Fibroblast of mammary gland (primary cell): ENCODE measurements at regions not wholly inside any gene's neighbourhood (a gene's known extent, or its start where the extent isn't known, plus 50 kb on each side); places are given as distances from the start of the nearest gene placed in this dataset.

ENCODE experiments used
- DNase-seq: peaks from one replicate; pipeline ENCODE4 v3.0.0-alpha.2; 2010; ENCODE audit warnings: low read depth
- H3K4me3 ChIP-seq: 2 replicates; pipeline ENCODE4 v1.5.1; 2011; ENCODE audit warnings: low read depth, mild to moderate bottlenecking, low read length, moderate library complexity; ENCODE audit not compliant: control insufficient read depth
- TF ChIP-seq, protein P1 (sequence below): conservative IDR thresholded peaks from 2 replicates; pipeline ENCODE4 v1.5.1; 2011; ENCODE audit warnings: low read depth, low read length, inconsistent platforms; ENCODE audit not compliant: control insufficient read depth, insufficient read depth

DNA sequence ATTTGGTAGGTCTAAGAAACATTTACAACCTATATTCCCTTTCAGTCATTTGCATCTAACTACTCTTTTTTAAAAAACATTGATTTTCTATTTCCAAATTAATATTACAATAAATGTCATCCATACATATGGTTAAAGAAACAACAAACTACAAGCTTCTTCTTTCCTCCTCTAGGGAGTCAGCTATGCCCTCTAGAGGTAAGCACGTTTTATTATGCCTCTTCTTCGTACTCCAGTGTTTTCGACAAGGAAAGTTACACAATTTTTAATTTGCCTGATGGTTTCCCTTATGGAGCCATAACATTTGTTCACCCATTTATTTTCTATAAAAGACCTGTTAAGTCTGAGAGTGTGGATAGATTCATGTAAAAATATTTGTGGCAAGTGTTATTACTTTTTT is 183.4 kb upstream of the CDH7 start:
- H3K4me3 ChIP-seq, result no peak overlapping the region
- no peak for DNase-seq
- TF ChIP-seq, protein P1, sequence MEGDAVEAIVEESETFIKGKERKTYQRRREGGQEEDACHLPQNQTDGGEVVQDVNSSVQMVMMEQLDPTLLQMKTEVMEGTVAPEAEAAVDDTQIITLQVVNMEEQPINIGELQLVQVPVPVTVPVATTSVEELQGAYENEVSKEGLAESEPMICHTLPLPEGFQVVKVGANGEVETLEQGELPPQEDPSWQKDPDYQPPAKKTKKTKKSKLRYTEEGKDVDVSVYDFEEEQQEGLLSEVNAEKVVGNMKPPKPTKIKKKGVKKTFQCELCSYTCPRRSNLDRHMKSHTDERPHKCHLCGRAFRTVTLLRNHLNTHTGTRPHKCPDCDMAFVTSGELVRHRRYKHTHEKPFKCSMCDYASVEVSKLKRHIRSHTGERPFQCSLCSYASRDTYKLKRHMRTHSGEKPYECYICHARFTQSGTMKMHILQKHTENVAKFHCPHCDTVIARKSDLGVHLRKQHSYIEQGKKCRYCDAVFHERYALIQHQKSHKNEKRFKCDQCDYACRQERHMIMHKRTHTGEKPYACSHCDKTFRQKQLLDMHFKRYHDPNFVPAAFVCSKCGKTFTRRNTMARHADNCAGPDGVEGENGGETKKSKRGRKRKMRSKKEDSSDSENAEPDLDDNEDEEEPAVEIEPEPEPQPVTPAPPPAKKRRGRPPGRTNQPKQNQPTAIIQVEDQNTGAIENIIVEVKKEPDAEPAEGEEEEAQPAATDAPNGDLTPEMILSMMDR, result no peak

DNA sequence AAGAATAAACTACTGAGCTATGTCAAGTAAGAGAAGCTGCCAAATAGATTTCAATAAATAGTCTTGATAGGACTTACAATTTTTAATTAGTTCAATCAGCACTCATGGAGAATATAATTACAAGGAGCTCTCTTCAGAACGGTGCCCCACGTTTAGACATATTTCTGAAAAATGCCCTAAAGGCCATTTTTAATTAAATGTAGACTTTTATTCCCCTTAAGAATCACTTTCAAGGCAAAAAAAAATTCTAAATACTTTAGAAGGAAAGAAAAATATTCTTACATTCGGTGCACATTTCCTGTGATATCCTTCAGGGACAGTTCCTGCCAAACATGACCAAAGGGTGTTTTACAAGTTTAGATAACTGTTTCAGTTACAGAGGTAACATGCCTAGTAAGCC is 202.5 kb upstream of the CDH7 start:
- H3K4me3 ChIP-seq, result no peak overlapping the region
- TF ChIP-seq, protein P1, result no peak

DNA sequence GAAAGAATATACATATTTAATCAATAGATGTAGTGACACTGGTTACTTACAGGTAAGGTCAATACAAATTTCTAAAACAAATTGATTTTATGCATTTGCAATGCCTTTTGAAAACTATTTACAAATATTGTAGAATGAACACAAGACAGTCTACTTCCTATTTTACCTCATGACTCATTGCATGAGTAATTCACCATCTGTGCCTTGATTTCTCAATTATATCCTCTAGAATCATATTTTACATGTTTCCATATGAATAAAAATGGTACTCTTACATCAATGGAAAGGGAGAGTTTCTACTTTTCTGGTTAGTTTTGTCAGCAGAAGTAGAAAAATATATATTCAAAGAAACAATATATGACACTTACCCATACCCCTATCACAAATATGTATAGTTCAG is 203.8 kb upstream of the CDH7 start:
- TF ChIP-seq, protein P1, result no peak
- H3K4me3 ChIP-seq, result no peak overlapping the region
- DNase-seq, result no peak

More for the DNA sequence above, 202.5 kb upstream of the CDH7 start:
- DNase-seq, result no peak

DNA sequence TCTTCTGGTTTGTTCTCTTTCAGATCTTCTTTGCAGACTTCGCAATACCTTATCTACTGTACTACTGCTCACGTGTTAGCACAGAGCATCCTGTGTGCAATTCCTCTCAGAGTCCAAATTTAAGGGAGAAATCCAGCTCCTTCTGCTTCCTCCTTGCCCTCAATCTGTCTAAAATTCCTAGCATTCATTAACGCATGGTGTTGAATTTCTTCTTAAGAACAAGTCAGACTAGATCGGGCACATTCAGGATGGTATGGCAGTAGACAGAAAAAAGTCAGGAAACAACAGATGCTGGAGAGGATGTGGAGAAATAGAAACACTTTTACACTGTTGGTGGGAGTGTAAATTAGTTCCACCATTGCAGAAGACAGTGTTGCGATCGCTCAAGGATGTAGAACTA is 206.1 kb upstream of the CDH7 start:
- TF ChIP-seq, protein P1, result no peak
- DNase-seq, result no peak
- H3K4me3 ChIP-seq, result no peak overlapping the region

DNA sequence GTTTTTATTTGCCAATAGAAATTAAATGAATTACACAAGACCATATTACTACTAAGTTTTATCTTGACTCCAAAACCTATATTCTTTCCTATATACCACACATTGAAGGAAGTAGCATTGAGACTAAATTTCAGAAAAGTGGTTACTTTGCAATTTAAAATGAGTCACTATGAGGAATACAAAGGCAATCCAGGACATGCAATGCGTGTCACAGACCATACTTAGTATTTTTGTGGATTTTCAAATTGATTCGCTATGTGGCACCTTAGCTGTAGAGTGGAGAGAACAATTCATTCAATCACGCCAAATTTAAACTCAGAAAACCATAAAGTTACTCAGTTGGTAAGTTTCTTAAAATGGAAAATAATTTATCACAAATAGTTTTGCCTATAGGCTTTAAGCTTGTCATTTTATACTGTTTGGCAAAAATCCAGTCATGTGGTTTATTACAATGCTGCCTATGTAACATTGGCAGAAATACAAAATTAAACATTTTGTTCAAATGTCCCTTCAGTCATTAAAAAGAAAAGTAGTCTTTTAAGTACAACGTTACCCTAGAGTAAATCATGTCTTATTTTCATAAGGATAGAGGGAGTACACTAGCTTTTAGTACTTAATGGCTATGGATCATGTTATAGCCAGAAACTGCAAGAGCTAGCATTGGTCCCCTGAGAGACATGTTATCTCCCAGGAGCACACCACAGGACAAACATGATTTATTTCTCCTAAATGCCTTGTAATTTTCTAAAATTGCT is 222.8 kb upstream of the CDH7 start:
- H3K4me3 ChIP-seq, result no peak overlapping the region
- DNase-seq, result no peak
- TF ChIP-seq, protein P1, result no peak

DNA sequence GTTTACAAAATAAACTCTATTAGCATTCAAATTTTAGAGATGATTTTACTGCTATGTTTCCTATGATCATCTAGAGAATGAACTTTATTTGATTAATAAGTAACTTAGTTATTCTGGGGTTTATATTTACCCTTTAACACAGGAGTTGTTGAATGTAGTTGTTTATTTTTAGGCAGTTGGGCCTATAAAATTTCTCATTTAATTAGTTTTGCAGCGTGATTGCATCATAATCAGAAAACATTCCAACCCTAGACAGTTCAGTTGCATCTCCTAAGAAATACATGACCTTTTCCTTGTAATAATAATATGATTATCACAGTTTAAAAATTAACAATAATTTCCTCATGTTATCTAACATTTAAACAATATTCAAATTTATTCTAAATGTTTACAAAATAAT is 224.7 kb upstream of the CDH7 start:
- no peak overlapping the region for H3K4me3 ChIP-seq
- TF ChIP-seq, protein P1, result no peak
- DNase-seq, result no peak
